Peyer's patch (tissue), 4 donors: ENCODE measurements at regions not wholly inside any gene's neighbourhood (a gene's known extent, or its start where the extent isn't known, plus 50 kb on each side); places are given as distances from the start of the nearest gene placed in this dataset.

Experiments used
- DNase-seq, 3 donors: peaks; one replicate each; pipeline ENCODE4 v3.0.0-alpha.2; 2017 to 2019
- H3K27ac ChIP-seq, 4 donors: fragments of 200-600 bp; sonication (generic); one replicate each; pipeline ENCODE4 v1.5.1; 2016 to 2019
- H3K27me3 ChIP-seq, 2 donors: fragments of 200-600 bp; sonication (generic); one replicate each; pipeline ENCODE4 v1.5.1; 2019
- H3K36me3 ChIP-seq, 3 donors: fragments of 200-600 bp; sonication (generic); one replicate each; pipeline ENCODE4 v1.5.1; 2016 to 2019
- H3K4me1 ChIP-seq, 4 donors: fragments of 200-600 bp; sonication (generic); one replicate each; pipeline ENCODE4 v1.5.1; 2016 to 2019
- H3K4me3 ChIP-seq, 4 donors: fragments of 200-600 bp; sonication (generic); 1 replicate in 3 of 4; 2 replicates in 1 of 4; pipeline ENCODE4 v1.5.1; 2016 to 2019; ENCODE audit warnings: mild to moderate bottlenecking in 1 of 4
- H3K9me3 ChIP-seq, 4 donors: fragments of 200-600 bp; sonication (generic); one replicate each; pipeline ENCODE4 v1.5.1; 2016 to 2019; ENCODE audit warnings: mild to moderate bottlenecking in 1 of 4
- POLR2A ChIP-seq, 2 donors: fragments of 450-650 bp; IDR thresholded peaks; one replicate each; pipeline ENCODE4 v1.5.1; 2017; ENCODE audit warnings: antibody characterized with exemption in 2 of 2, mild to moderate bottlenecking in 2 of 2, moderate library complexity in 2 of 2
- TF ChIP-seq, protein P1 (sequence below), 6 experiments: fragments of 450-650 bp in 4 of 6; fragments of 200-600 bp in 2 of 6; sonication (generic) in 1 of 6; IDR thresholded peaks; one replicate each; pipeline ENCODE4 v1.5.1; 2017 to 2019; ENCODE audit warnings: antibody characterized with exemption in 6 of 6, mild to moderate bottlenecking in 3 of 6, moderate library complexity in 1 of 6

GRCh38 chr6:125659887-125660286 is 89.5 kb upstream of the HEY2 start:
- Histone ChIP-seq H3K9me3 (no peaks in the 10 kb centered on the region), H3K4me1 (no peaks in the 10 kb centered on the region), H3K4me3 (no peak overlapping the region), H3K36me3 (no peaks in the 10 kb centered on the region), H3K27me3 (no peaks in the 10 kb centered on the region), H3K27ac (no peak overlapping the region)
- no peak for TF ChIP-seq POLR2A (IDR thresholded peaks at IDR 0.05)
- TF ChIP-seq, protein P1, sequence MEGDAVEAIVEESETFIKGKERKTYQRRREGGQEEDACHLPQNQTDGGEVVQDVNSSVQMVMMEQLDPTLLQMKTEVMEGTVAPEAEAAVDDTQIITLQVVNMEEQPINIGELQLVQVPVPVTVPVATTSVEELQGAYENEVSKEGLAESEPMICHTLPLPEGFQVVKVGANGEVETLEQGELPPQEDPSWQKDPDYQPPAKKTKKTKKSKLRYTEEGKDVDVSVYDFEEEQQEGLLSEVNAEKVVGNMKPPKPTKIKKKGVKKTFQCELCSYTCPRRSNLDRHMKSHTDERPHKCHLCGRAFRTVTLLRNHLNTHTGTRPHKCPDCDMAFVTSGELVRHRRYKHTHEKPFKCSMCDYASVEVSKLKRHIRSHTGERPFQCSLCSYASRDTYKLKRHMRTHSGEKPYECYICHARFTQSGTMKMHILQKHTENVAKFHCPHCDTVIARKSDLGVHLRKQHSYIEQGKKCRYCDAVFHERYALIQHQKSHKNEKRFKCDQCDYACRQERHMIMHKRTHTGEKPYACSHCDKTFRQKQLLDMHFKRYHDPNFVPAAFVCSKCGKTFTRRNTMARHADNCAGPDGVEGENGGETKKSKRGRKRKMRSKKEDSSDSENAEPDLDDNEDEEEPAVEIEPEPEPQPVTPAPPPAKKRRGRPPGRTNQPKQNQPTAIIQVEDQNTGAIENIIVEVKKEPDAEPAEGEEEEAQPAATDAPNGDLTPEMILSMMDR (IDR thresholded peaks at IDR 0.05): no peak
- DNase-seq: no peak

DNA sequence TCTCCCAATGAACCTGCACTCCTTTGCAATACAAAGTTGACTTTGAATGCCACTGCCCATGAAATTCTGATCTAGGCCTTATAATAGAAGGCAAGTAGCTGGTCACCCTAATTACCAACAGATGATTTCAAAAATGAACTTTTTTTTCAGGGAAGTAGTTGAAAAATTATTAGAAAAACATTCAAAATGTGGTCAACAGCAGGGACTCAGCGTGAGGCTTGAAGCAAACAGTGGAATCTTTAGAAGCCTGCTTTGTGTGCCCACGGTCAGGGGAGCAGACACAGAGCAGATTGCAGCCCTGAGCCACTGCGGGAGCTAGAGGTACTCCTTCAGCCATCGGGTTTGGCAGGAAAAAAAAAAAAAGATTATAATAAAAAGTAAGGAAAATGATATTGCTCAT is 87.1 kb upstream of the HEY2 start:
- H3K36me3 ChIP-seq: no peaks in the 10 kb centered on the region
- TF ChIP-seq POLR2A (IDR thresholded peaks at IDR 0.05): no peak
- TF ChIP-seq, protein P1 (IDR thresholded peaks at IDR 0.05): no peak
- DNase-seq: no peak
- H3K4me1 ChIP-seq: no peaks in the 10 kb centered on the region
- H3K27me3 ChIP-seq: no peaks in the 10 kb centered on the region
- H3K4me3 ChIP-seq: no peak overlapping the region
- H3K9me3 ChIP-seq: no peaks in the 10 kb centered on the region
- no peak overlapping the region for H3K27ac ChIP-seq

DNA sequence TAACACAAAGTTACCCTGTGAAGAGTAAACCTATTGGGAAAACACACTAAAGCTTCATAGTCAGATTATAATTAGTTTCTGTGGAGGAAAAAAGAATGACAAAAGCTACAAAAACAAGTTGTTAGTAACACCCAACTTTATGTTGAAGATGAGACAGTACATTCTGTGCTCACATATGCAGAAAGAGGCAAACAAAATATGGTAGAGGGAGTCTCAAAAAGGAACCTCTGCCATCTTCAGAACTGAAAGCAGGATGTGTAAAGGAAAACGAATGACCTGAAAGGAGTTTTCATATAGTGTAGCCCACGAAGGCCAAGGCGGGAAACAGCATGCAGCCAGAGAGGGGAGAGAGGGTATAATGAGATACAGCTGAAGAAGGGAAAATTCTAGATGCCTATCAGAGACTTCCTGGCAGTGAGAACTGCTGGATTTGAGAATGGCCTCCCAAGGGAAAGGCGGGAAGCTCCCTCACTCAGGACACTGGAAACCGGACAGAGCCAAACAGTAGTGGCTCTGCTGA is 84.1 kb upstream of the HEY2 start:
- TF ChIP-seq, protein P1 (IDR thresholded peaks at IDR 0.05): no peak
- no peak for TF ChIP-seq POLR2A (IDR thresholded peaks at IDR 0.05)
- no peak overlapping the region for H3K4me3 ChIP-seq
- H3K9me3 ChIP-seq: no peaks in the 10 kb centered on the region
- DNase-seq: no peak
- H3K27ac ChIP-seq: no peak overlapping the region
- H3K27me3 ChIP-seq: no peaks in the 10 kb centered on the region
- H3K4me1 ChIP-seq: no peaks in the 10 kb centered on the region
- no peaks in the 10 kb centered on the region for H3K36me3 ChIP-seq

DNA sequence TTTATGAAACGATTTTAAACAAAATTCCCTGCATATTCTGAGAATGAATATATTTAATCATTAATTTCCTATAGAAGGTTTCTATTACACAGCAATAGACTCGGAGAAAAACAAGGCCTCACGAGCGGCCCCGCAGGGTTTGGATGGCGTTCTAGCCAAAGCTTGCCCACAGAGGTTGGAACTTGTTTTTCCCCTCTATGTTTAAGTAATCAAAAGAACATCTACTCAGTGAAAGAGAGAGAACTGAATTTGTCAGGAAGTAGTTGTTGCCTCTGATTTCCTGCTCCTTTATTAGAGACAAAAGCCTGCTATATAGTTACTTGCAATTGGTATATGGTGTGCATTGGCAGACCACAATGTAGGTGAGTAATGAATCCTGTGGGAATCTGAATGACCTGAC is 82.1 kb upstream of the HEY2 start:
- TF ChIP-seq POLR2A (IDR thresholded peaks at IDR 0.05): no peak
- TF ChIP-seq, protein P1 (IDR thresholded peaks at IDR 0.05): no peak
- H3K4me1 ChIP-seq: no peaks in the 10 kb centered on the region

GRCh38 chr6:125668071-125668470 is 81.4 kb upstream of the HEY2 start:
- H3K27ac ChIP-seq: no peak overlapping the region
- no peaks in the 10 kb centered on the region for H3K4me1 ChIP-seq
- no peaks in the 10 kb centered on the region for H3K36me3 ChIP-seq
- no peaks in the 10 kb centered on the region for H3K9me3 ChIP-seq
- no peak for DNase-seq
- no peaks in the 10 kb centered on the region for H3K27me3 ChIP-seq
- H3K4me3 ChIP-seq: no peak overlapping the region
- TF ChIP-seq, protein P1 (IDR thresholded peaks at IDR 0.05): no peak
- TF ChIP-seq POLR2A (IDR thresholded peaks at IDR 0.05): no peak

More for the DNA sequence above, 82.1 kb upstream of the HEY2 start:
- Histone ChIP-seq H3K9me3 (no peaks in the 10 kb centered on the region), H3K27me3 (no peaks in the 10 kb centered on the region), H3K36me3 (no peaks in the 10 kb centered on the region), H3K4me3 (no peak overlapping the region), H3K27ac (no peak overlapping the region)
- no peak for DNase-seq

- Histone ChIP-seq H3K27ac (peak overlapping the region in 1 of 4 donors; percentile 46), H3K4me1 (no peaks in the 10 kb centered on the region), H3K9me3 (no peaks in the 10 kb centered on the region), H3K4me3 (no peak overlapping the region), H3K27me3 (no peaks in the 10 kb centered on the region), H3K36me3 (no peaks in the 10 kb centered on the region)
- no peak for DNase-seq
- TF ChIP-seq POLR2A (IDR thresholded peaks at IDR 0.05): no peak
- TF ChIP-seq, protein P1 (IDR thresholded peaks at IDR 0.05): no peak
Observed at GRCh38 chr6:125670568-125670967, 78.9 kb upstream of the HEY2 start.
